Sigmoid colon (tissue), 4 donors: ENCODE measurements at regions not wholly inside any gene's neighbourhood (a gene's known extent, or its start where the extent isn't known, plus 50 kb on each side); places are given as distances from the start of the nearest gene placed in this dataset.

Experiments used
- POLR2A ChIP-seq, 2 donors: fragments of 450-650 bp; IDR thresholded peaks; one replicate each; pipeline ENCODE4 v1.6.1; 2016; ENCODE audit warnings: antibody characterized with exemption in 2 of 2, mild to moderate bottlenecking in 2 of 2, moderate library complexity in 2 of 2
- POLR2AphosphoS5 ChIP-seq, 4 donors: sonication (generic); formaldehyde crosslinking; IDR thresholded peaks; one replicate each; pipeline ENCODE4 v1.6.1; 2017; ENCODE audit warnings: antibody characterized with exemption in 4 of 4
- TF ChIP-seq, protein P1 (sequence below), 4 experiments: fragments of 450-650 bp in 3 of 4; fragments of 200-600 bp in 1 of 4; IDR thresholded peaks; one replicate each; pipeline ENCODE4 v1.5.1; 2016 to 2019; ENCODE audit warnings: antibody characterized with exemption in 4 of 4, mild to moderate bottlenecking in 3 of 4, moderate library complexity in 2 of 4

- TF ChIP-seq, protein P1, sequence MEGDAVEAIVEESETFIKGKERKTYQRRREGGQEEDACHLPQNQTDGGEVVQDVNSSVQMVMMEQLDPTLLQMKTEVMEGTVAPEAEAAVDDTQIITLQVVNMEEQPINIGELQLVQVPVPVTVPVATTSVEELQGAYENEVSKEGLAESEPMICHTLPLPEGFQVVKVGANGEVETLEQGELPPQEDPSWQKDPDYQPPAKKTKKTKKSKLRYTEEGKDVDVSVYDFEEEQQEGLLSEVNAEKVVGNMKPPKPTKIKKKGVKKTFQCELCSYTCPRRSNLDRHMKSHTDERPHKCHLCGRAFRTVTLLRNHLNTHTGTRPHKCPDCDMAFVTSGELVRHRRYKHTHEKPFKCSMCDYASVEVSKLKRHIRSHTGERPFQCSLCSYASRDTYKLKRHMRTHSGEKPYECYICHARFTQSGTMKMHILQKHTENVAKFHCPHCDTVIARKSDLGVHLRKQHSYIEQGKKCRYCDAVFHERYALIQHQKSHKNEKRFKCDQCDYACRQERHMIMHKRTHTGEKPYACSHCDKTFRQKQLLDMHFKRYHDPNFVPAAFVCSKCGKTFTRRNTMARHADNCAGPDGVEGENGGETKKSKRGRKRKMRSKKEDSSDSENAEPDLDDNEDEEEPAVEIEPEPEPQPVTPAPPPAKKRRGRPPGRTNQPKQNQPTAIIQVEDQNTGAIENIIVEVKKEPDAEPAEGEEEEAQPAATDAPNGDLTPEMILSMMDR (IDR thresholded peaks at IDR 0.05) = no peak
- TF ChIP-seq POLR2AphosphoS5 (IDR thresholded peaks at IDR 0.05) = no peak
- no peak for TF ChIP-seq POLR2A (IDR thresholded peaks at IDR 0.05)
Measured at GRCh38 chr20:60408435-60408834, 450.2 kb downstream of the CDH26 start.
